Stomach (tissue), 4 donors: ENCODE measurements at regions not wholly inside any gene's neighbourhood (a gene's known extent, or its start where the extent isn't known, plus 50 kb on each side); places are given as distances from the start of the nearest gene placed in this dataset.

Experiments used
- CTCF ChIP-seq, 7 experiments: fragments of 450-650 bp in 4 of 7; fragments of 200-600 bp in 3 of 7; sonication (generic) in 3 of 7; IDR thresholded peaks; one replicate each; pipeline ENCODE4 v1.5.1; 2016 to 2019; ENCODE audit warnings: antibody characterized with exemption in 7 of 7, control low read depth in 2 of 7, mild to moderate bottlenecking in 1 of 7
- POLR2A ChIP-seq, 4 donors: fragments of 450-650 bp; IDR thresholded peaks; one replicate each; pipeline ENCODE4 v1.6.1; 2016; ENCODE audit warnings: antibody characterized with exemption in 4 of 4, control low read depth in 2 of 4, mild to moderate bottlenecking in 1 of 4, moderate library complexity in 1 of 4

- TF ChIP-seq CTCF (IDR thresholded peaks at IDR 0.05) (no peak), POLR2A (IDR thresholded peaks at IDR 0.05) (no peak)
These were observed 56.8 kb upstream of the KCNA3 start for GRCh38 chr1:110731529-110731928.
